ENCODE measurements at regions not wholly inside any gene's neighbourhood (a gene's known extent, or its start where the extent isn't known, plus 50 kb on each side); places are given as distances from the start of the nearest gene placed in this dataset.

DNA sequence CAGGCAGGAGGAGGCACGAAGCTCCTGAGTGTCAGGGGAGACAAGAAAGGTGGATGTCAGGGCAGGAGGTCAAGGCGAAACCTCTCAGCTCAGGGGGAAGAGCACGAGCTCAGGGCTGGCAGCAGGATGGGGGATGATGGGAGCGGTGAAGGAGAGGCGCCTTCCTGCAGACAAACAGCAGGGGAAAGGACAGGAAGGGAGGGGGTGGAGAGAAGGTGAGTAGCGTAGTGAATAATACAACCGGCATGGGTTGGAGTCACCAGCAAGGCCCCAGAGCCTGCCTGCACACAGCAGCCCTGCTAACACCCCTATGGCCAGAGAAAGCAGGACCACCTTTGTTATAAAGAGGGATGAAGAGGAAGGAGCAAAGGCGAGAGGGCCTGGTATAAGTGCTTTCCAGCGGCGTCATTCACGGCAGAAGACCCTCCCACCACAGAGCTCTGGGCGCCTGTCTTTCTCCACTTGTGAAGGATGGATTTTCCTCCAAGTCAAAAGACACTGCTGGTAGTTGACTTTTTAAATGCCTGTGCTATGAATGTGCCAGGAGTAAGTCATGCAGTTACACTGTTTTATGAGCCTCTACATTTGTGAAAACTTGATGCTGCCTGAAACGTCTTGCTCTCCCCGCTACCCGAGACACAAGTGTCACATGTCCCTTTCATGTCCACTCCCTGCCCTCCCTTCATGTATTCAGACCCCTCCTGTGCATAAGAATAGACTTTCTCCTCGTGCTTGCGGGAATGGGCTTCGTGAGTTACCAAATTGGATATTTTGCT, 84.8 kb upstream of the IRX1 start:
- Histone ChIP-seq H2AFZ (ENCODE audit: low read depth) (no peak overlapping the region), H3K36me3 (ENCODE audit: insufficient read depth) (no peaks in the 10 kb centered on the region), H3K9ac (no peak overlapping the region), H3K4me3 (IDR thresholded peaks at IDR 0.05; ENCODE audit: insufficient read depth, low read depth, low read length) (no peak overlapping the region), H4K20me1 (ENCODE audit: insufficient read depth) (no peaks in the 10 kb centered on the region), H3K4me1 (ENCODE audit: low read depth, poor library complexity, severe bottlenecking) (no peaks in the 10 kb centered on the region), H3K4me2 (no peak overlapping the region), H3K27ac (no peak overlapping the region), H3K79me2 (ENCODE audit: insufficient read depth, low read depth) (no peaks in the 10 kb centered on the region), H3K27me3 (ENCODE audit: insufficient read depth, low read depth) (no peaks in the 10 kb centered on the region)
- TF ChIP-seq, protein P1, sequence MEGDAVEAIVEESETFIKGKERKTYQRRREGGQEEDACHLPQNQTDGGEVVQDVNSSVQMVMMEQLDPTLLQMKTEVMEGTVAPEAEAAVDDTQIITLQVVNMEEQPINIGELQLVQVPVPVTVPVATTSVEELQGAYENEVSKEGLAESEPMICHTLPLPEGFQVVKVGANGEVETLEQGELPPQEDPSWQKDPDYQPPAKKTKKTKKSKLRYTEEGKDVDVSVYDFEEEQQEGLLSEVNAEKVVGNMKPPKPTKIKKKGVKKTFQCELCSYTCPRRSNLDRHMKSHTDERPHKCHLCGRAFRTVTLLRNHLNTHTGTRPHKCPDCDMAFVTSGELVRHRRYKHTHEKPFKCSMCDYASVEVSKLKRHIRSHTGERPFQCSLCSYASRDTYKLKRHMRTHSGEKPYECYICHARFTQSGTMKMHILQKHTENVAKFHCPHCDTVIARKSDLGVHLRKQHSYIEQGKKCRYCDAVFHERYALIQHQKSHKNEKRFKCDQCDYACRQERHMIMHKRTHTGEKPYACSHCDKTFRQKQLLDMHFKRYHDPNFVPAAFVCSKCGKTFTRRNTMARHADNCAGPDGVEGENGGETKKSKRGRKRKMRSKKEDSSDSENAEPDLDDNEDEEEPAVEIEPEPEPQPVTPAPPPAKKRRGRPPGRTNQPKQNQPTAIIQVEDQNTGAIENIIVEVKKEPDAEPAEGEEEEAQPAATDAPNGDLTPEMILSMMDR (conservative IDR thresholded peaks at IDR 0.05; ENCODE audit: low read depth, low read length) = no peak

GRCh38 chr5:3509290-3509689, 86.3 kb upstream of the IRX1 start:
- H3K79me2 ChIP-seq (ENCODE audit: insufficient read depth, low read depth) = no peaks in the 10 kb centered on the region
- H3K27me3 ChIP-seq (ENCODE audit: insufficient read depth, low read depth) = no peaks in the 10 kb centered on the region
- no peaks in the 10 kb centered on the region for H4K20me1 ChIP-seq (ENCODE audit: insufficient read depth)
- H2AFZ ChIP-seq (ENCODE audit: low read depth) = no peak overlapping the region
- no peak overlapping the region for H3K4me3 ChIP-seq (IDR thresholded peaks at IDR 0.05; ENCODE audit: insufficient read depth, low read depth, low read length)
- no peak overlapping the region for H3K27ac ChIP-seq
- no peaks in the 10 kb centered on the region for H3K36me3 ChIP-seq (ENCODE audit: insufficient read depth)
- H3K4me2 ChIP-seq = no peak overlapping the region
- TF ChIP-seq, protein P1 (conservative IDR thresholded peaks at IDR 0.05; ENCODE audit: low read depth, low read length) = peak; percentile 37; the same call in 1 of the 2 replicates
- no peak overlapping the region for H3K9ac ChIP-seq
- H3K4me1 ChIP-seq (ENCODE audit: low read depth, poor library complexity, severe bottlenecking) = no peaks in the 10 kb centered on the region

- TF ChIP-seq, protein P1 (conservative IDR thresholded peaks at IDR 0.05; ENCODE audit: low read depth, low read length) = no peak
- Histone ChIP-seq H3K36me3 (ENCODE audit: insufficient read depth) (no peaks in the 10 kb centered on the region), H3K4me1 (ENCODE audit: low read depth, poor library complexity, severe bottlenecking) (no peaks in the 10 kb centered on the region), H3K27ac (no peak overlapping the region), H3K27me3 (ENCODE audit: insufficient read depth, low read depth) (no peaks in the 10 kb centered on the region), H3K4me3 (IDR thresholded peaks at IDR 0.05; ENCODE audit: insufficient read depth, low read depth, low read length) (no peak overlapping the region), H3K9ac (no peak overlapping the region), H3K79me2 (ENCODE audit: insufficient read depth, low read depth) (no peaks in the 10 kb centered on the region), H2AFZ (ENCODE audit: low read depth) (no peak overlapping the region), H4K20me1 (ENCODE audit: insufficient read depth) (no peaks in the 10 kb centered on the region), H3K4me2 (no peak overlapping the region)
Observed at GRCh38 chr5:3508395-3508794, 87.2 kb upstream of the IRX1 start.

DNA sequence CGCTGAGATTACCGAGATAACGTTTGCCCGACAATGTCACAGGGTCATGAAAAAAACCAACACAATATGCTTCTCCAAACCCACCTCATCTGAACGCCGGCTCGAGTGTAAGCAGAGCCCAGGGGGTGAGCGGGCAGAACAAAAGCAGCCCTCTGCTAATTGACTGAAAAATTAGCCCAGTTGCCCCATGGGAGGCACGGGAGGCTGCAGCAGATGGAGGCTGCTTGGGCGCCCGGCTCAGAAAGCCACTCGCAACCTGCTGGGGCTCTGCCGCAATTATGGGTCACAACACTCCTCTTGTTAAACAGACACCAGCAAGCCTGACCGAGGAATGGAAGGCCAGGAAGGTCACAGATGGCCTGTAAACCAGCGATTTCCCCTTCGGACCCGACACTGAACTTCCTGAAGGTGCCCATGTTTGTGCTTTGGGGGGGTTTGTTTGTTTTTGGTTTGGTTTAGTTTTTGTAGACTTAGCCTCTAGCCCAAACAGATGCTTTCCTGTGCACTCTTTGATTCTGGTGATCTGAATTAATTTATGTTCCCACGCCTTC, 104.6 kb upstream of the IRX1 start:
- no peak overlapping the region for H3K9ac ChIP-seq
- no peaks in the 10 kb centered on the region; the same call in 1 of the 2 replicates for H3K36me3 ChIP-seq (ENCODE audit: insufficient read depth)
- no peak overlapping the region for H3K4me3 ChIP-seq (IDR thresholded peaks at IDR 0.05; ENCODE audit: insufficient read depth, low read depth, low read length)
- H2AFZ ChIP-seq (ENCODE audit: low read depth) = no peak overlapping the region
- H3K27ac ChIP-seq = no peak overlapping the region
- H3K27me3 ChIP-seq (ENCODE audit: insufficient read depth, low read depth) = no peaks in the 10 kb centered on the region
- TF ChIP-seq, protein P1 (conservative IDR thresholded peaks at IDR 0.05; ENCODE audit: low read depth, low read length) = no peak
- no peaks in the 10 kb centered on the region for H4K20me1 ChIP-seq (ENCODE audit: insufficient read depth)
- no peaks in the 10 kb centered on the region for H3K4me1 ChIP-seq (ENCODE audit: low read depth, poor library complexity, severe bottlenecking)
- no peak overlapping the region for H3K4me2 ChIP-seq
- no peaks in the 10 kb centered on the region for H3K79me2 ChIP-seq (ENCODE audit: insufficient read depth, low read depth)

Measured in KMS-11 (cell line).